ENCODE measurements at regions not wholly inside any gene's neighbourhood (a gene's known extent, or its start where the extent isn't known, plus 50 kb on each side); places are given as distances from the start of the nearest gene placed in this dataset.
"Not testable (repeated sequence)": the region's sequence is repeated elsewhere in the genome, so short reads cannot be mapped to it uniquely, and the experiment has no call there.

GRCh38 chr14:87623616-87624015 lies 369.4 kb downstream of the GALC start:
- DNase-seq (ENCODE audit: low spot score in 2 of 2): no peak
- intact Hi-C loops (cut with DNase I; ENCODE audit: low total_unique reads): no loop called here
- Histone ChIP-seq H3K36me3 (no peaks in the 10 kb centered on the region), H3K9me3 (peaks cover 18 to 22% of the 10 kb centered on the region in 2 donors), H3K4me1 (peaks cover 0 to 2% of the 10 kb centered on the region in 2 donors), H3K27ac (no peak overlapping the region), H3K27me3 (no peaks in the 10 kb centered on the region), H3K4me3 (no peak overlapping the region)
- TF ChIP-seq CTCF (IDR thresholded peaks at IDR 0.05) (no peak), POLR2AphosphoS5 (IDR thresholded peaks at IDR 0.05) (no peak), POLR2A (IDR thresholded peaks at IDR 0.05) (no peak)

GRCh38 chr14:87617079-87617478 lies 375.9 kb downstream of the GALC start:
- Histone ChIP-seq H3K27me3 (no peaks in the 10 kb centered on the region), H3K4me3 (no peak overlapping the region), H3K27ac (no peak overlapping the region), H3K4me1 (no peaks in the 10 kb centered on the region), H3K9me3 (peaks cover 9 to 10% of the 10 kb centered on the region in 2 donors), H3K36me3 (no peaks in the 10 kb centered on the region)
- DNase-seq (ENCODE audit: low spot score in 2 of 2): no peak
- no peak for TF ChIP-seq CTCF (IDR thresholded peaks at IDR 0.05)
- TF ChIP-seq POLR2AphosphoS5 (IDR thresholded peaks at IDR 0.05): no peak
- no peak for TF ChIP-seq POLR2A (IDR thresholded peaks at IDR 0.05)
- intact Hi-C loops (cut with DNase I; ENCODE audit: low total_unique reads): no loop called here

GRCh38 chr14:87615822-87616679 lies 376.9 kb downstream of the GALC start:
- H3K9me3 ChIP-seq: peaks cover 2% of the 10 kb centered on the region in 2 donors
- intact Hi-C loops (cut with DNase I; ENCODE audit: low total_unique reads): no loop called here
- H3K27ac ChIP-seq: no peak overlapping the region
- H3K4me3 ChIP-seq: no peak overlapping the region
- no peak for DNase-seq (ENCODE audit: low spot score in 2 of 2)
- TF ChIP-seq CTCF (IDR thresholded peaks at IDR 0.05): peak; percentile 23 to 42 (median 37)
- no peak for TF ChIP-seq POLR2A (IDR thresholded peaks at IDR 0.05)
- TF ChIP-seq POLR2AphosphoS5 (IDR thresholded peaks at IDR 0.05): no peak
- no peaks in the 10 kb centered on the region for H3K4me1 ChIP-seq
- H3K27me3 ChIP-seq: no peaks in the 10 kb centered on the region
- no peaks in the 10 kb centered on the region for H3K36me3 ChIP-seq

- Histone ChIP-seq H3K9me3 (no peaks in the 10 kb centered on the region), H3K27me3 (no peaks in the 10 kb centered on the region), H3K27ac (no peak overlapping the region), H3K4me3 (no peak overlapping the region), H3K36me3 (no peaks in the 10 kb centered on the region), H3K4me1 (no peaks in the 10 kb centered on the region)
- intact Hi-C loops (cut with DNase I; ENCODE audit: low total_unique reads): no loop called here
- TF ChIP-seq CTCF (IDR thresholded peaks at IDR 0.05) (no peak), POLR2A (IDR thresholded peaks at IDR 0.05) (no peak), POLR2AphosphoS5 (IDR thresholded peaks at IDR 0.05) (no peak)
- DNase-seq (ENCODE audit: low spot score in 2 of 2): no peak
These were observed 377.9 kb downstream of the GALC start for GRCh38 chr14:87615047-87615446.

- no peak overlapping the region for H3K27ac ChIP-seq
These were observed 379.1 kb downstream of the GALC start for GRCh38 chr14:87613881-87614280.

GRCh38 chr14:87607056-87607455 lies 385.9 kb downstream of the GALC start:
- intact Hi-C loops (cut with DNase I; ENCODE audit: low total_unique reads); H3K4me1 ChIP-seq; H3K27me3 ChIP-seq; H3K36me3 ChIP-seq; DNase-seq (ENCODE audit: low spot score in 2 of 2); H3K4me3 ChIP-seq; H3K27ac ChIP-seq: not testable (repeated sequence)
- H3K9me3 ChIP-seq: peaks cover 15 to 18% of the 10 kb centered on the region in 2 donors

More at GRCh38 chr14:87613881-87614280, 379.1 kb downstream of the GALC start:
- no peak for TF ChIP-seq POLR2AphosphoS5 (IDR thresholded peaks at IDR 0.05)
- TF ChIP-seq CTCF (IDR thresholded peaks at IDR 0.05): no peak
- TF ChIP-seq POLR2A (IDR thresholded peaks at IDR 0.05): no peak
- no peaks in the 10 kb centered on the region for H3K36me3 ChIP-seq
- no peak overlapping the region for H3K4me3 ChIP-seq
- no peaks in the 10 kb centered on the region for H3K4me1 ChIP-seq
- intact Hi-C loops (cut with DNase I; ENCODE audit: low total_unique reads): no loop called here
- no peaks in the 10 kb centered on the region for H3K9me3 ChIP-seq
- no peak for DNase-seq (ENCODE audit: low spot score in 2 of 2)
- no peaks in the 10 kb centered on the region for H3K27me3 ChIP-seq

All from breast epithelium (tissue), 4 donors.